Right atrium auricular region (tissue), 2 donors: ENCODE measurements at regions not wholly inside any gene's neighbourhood (a gene's known extent, or its start where the extent isn't known, plus 50 kb on each side); places are given as distances from the start of the nearest gene placed in this dataset.

Source experiments
- DNase-seq: peaks from one replicate; pipeline ENCODE4 v3.0.0-alpha.2; 2019; ENCODE audit warnings: low spot score
- H3K27ac ChIP-seq, 2 donors: fragments of 200-600 bp; sonication (generic); 1 replicate in 1 of 2; 2 replicates in 1 of 2; pipeline ENCODE4 v1.5.1; 2016 to 2019
- H3K27me3 ChIP-seq, 2 donors: fragments of 200-600 bp; sonication (generic); one replicate each; pipeline versions ENCODE4 v1.5.1 to v1.6.0; 2017 to 2019
- H3K36me3 ChIP-seq: fragments of 200-600 bp; sonication (generic); one replicate; pipeline ENCODE4 v1.5.1; 2016
- H3K4me1 ChIP-seq, 2 donors: fragments of 200-600 bp; sonication (generic); one replicate each; pipeline versions ENCODE4 v1.5.1 to v1.6.0; 2017 to 2019
- H3K4me3 ChIP-seq, 2 donors: fragments of 200-600 bp; sonication (generic); 1 replicate in 1 of 2; 2 replicates in 1 of 2; pipeline ENCODE4 v1.5.1; 2017 to 2019; ENCODE audit warnings: mild to moderate bottlenecking in 1 of 2, moderate library complexity in 1 of 2
- H3K9me3 ChIP-seq, 2 donors: fragments of 200-600 bp; sonication (generic); one replicate each; pipeline ENCODE4 v1.5.1; 2019
- TF ChIP-seq, protein P1 (sequence below), 2 donors: fragments of 200-600 bp; sonication (generic); IDR thresholded peaks; one replicate each; pipeline ENCODE4 v1.5.1; 2019; ENCODE audit warnings: antibody characterized with exemption in 2 of 2

GRCh38 chr6:91637217-91637616, 1050.3 kb upstream of the MAP3K7 start:
- Histone ChIP-seq H3K36me3 (no peaks in the 10 kb centered on the region), H3K4me3 (no peak overlapping the region), H3K27me3 (no peaks in the 10 kb centered on the region), H3K4me1 (no peaks in the 10 kb centered on the region), H3K27ac (no peak overlapping the region), H3K9me3 (no peaks in the 10 kb centered on the region)
- no peak for DNase-seq
- TF ChIP-seq, protein P1, sequence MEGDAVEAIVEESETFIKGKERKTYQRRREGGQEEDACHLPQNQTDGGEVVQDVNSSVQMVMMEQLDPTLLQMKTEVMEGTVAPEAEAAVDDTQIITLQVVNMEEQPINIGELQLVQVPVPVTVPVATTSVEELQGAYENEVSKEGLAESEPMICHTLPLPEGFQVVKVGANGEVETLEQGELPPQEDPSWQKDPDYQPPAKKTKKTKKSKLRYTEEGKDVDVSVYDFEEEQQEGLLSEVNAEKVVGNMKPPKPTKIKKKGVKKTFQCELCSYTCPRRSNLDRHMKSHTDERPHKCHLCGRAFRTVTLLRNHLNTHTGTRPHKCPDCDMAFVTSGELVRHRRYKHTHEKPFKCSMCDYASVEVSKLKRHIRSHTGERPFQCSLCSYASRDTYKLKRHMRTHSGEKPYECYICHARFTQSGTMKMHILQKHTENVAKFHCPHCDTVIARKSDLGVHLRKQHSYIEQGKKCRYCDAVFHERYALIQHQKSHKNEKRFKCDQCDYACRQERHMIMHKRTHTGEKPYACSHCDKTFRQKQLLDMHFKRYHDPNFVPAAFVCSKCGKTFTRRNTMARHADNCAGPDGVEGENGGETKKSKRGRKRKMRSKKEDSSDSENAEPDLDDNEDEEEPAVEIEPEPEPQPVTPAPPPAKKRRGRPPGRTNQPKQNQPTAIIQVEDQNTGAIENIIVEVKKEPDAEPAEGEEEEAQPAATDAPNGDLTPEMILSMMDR (IDR thresholded peaks at IDR 0.05) = no peak

DNA sequence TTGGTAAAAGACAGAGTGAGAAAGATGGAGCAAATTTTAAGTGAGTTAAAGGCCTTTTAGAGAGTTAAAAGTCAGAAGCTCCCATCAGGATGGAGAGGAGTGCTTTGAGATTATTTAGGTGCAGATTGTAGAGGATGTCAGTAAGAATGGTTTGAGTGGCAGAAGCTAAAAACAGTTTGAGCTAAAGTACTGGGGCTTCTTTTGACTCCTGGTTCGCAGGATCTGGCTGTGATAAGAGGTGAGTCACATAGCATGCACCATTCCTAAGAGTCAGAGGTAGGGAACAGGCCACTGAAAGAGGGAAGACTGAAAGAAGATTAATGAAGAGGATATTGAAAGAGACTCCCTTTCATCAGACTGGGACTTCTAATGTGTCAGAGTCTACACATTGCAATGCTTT, 1047.9 kb upstream of the MAP3K7 start:
- Histone ChIP-seq H3K4me1 (no peaks in the 10 kb centered on the region), H3K9me3 (no peaks in the 10 kb centered on the region), H3K4me3 (no peak overlapping the region), H3K27ac (no peak overlapping the region), H3K36me3 (no peaks in the 10 kb centered on the region), H3K27me3 (no peaks in the 10 kb centered on the region)
- TF ChIP-seq, protein P1 (IDR thresholded peaks at IDR 0.05) = no peak
- no peak for DNase-seq

DNA sequence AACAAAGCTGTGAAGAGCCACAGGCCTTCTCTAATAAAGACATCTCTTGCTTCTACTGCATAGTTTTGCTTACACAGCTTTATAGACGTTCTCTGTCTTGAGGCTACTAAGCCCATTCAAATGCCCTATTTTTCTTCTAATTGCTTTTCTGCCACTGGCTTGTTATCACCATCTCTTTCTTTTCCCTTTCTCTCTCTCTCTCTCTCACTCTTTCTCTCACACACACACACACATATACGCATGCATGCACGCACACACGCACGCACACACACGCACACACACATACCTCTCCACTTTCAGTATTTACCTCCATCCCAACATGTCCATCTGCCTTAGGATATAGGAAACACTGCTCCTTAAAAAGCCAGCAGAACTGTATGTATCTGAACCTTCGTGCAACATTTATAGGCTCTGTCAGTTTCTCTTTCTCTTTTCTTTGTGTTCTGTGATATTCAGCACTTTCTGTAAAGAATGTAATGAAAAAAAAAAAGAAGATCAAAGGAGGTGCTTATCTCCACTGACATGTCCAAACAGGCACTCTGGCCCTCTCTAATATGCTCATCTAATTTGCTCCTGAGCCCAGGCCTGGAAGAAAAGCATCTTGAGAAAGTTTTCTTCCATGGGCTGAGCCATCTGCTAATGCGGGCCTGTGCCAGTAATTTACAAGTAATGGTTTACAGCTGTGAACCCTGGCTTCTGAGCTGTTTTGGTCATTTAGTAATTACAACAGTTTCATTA, 1046.7 kb upstream of the MAP3K7 start:
- H3K27ac ChIP-seq = no peak overlapping the region
- no peaks in the 10 kb centered on the region for H3K36me3 ChIP-seq
- H3K9me3 ChIP-seq = no peaks in the 10 kb centered on the region
- H3K4me1 ChIP-seq = no peaks in the 10 kb centered on the region
- no peaks in the 10 kb centered on the region for H3K27me3 ChIP-seq
- TF ChIP-seq, protein P1 (IDR thresholded peaks at IDR 0.05) = no peak
- H3K4me3 ChIP-seq = no peak overlapping the region
- no peak for DNase-seq

DNA sequence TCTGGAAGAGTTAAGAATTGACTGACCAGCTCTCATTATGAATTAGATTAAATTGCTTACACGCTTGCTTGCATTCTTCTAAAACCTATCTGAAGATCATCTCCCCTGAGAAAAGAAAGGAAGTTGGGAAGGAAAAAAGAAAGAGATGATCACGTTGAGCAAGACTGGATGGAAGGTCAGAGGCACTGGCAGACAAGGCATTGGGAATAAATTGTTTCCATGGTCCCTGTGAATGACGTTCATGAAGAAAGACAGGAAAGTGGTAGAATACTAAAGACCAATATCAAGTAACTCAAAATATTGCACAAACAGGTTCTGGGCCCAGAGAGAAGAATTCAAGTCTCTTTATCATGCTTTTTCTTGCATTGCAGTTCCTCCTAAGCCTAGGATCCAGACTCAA, 1045.4 kb upstream of the MAP3K7 start:
- TF ChIP-seq, protein P1 (IDR thresholded peaks at IDR 0.05) = no peak
- no peaks in the 10 kb centered on the region for H3K36me3 ChIP-seq
- H3K27ac ChIP-seq = no peak overlapping the region
- no peak overlapping the region for H3K4me3 ChIP-seq
- no peaks in the 10 kb centered on the region for H3K9me3 ChIP-seq
- no peaks in the 10 kb centered on the region for H3K4me1 ChIP-seq
- no peaks in the 10 kb centered on the region for H3K27me3 ChIP-seq
- DNase-seq = no peak

DNA sequence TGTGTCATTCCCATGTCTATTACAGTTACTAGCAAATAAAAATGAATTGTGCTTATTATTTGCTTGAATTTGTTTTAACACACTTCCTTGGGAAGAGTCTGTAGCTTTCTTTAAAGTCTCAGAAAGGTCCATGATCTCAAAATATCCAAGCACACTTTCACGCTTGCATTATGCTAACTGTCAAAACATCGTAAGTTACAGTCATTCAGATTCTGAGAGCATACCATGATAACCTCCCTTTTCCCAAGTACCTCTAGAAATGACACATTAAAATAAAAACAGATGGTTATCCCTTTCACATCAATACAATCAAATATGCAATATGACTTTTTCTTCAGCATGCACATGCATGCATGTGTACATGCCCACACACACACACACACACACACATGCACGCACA, 1044.4 kb upstream of the MAP3K7 start:
- TF ChIP-seq, protein P1 (IDR thresholded peaks at IDR 0.05) = no peak

GRCh38 chr6:91626911-91627310, 1040.0 kb upstream of the MAP3K7 start:
- DNase-seq = no peak
- no peaks in the 10 kb centered on the region for H3K36me3 ChIP-seq
- no peaks in the 10 kb centered on the region for H3K27me3 ChIP-seq
- no peak overlapping the region for H3K27ac ChIP-seq
- TF ChIP-seq, protein P1 (IDR thresholded peaks at IDR 0.05) = no peak
- no peaks in the 10 kb centered on the region for H3K4me1 ChIP-seq
- H3K9me3 ChIP-seq = no peaks in the 10 kb centered on the region
- no peak overlapping the region for H3K4me3 ChIP-seq

More for the DNA sequence above, 1044.4 kb upstream of the MAP3K7 start:
- no peak for DNase-seq
- Histone ChIP-seq H3K27ac (no peak overlapping the region), H3K9me3 (no peaks in the 10 kb centered on the region), H3K36me3 (no peaks in the 10 kb centered on the region), H3K4me1 (no peaks in the 10 kb centered on the region), H3K27me3 (no peaks in the 10 kb centered on the region), H3K4me3 (no peak overlapping the region)
